Fibroblast of pulmonary artery (primary cell): ENCODE measurements at regions not wholly inside any gene's neighbourhood (a gene's known extent, or its start where the extent isn't known, plus 50 kb on each side); places are given as distances from the start of the nearest gene placed in this dataset.

Experiments
- DNase-seq: peaks from one replicate; pipeline ENCODE4 v3.0.0-alpha.2; 2010; ENCODE audit warnings: low read depth
- H3K4me3 ChIP-seq: replicated peaks from 2 replicates; pipeline ENCODE4 v1.5.1; 2011; ENCODE audit warnings: low read depth, mild to moderate bottlenecking, control low read depth, low read length, moderate library complexity
- CTCF ChIP-seq: IDR thresholded peaks from 2 replicates; pipeline ENCODE4 v1.5.1; 2011; ENCODE audit warnings: mild to moderate bottlenecking, control low read depth, low read length, inconsistent platforms; ENCODE audit errors: missing control alignments

GRCh38 chr3:102619361-102619760, 184.5 kb downstream of the ZPLD1 start:
- DNase-seq = no peak
- H3K4me3 ChIP-seq = no peak overlapping the region
- no peak for TF ChIP-seq CTCF

- no peak for DNase-seq
These were observed 195.1 kb downstream of the ZPLD1 start for GRCh38 chr3:102629943-102630342.

GRCh38 chr3:102630531-102630930, 195.7 kb downstream of the ZPLD1 start:
- TF ChIP-seq CTCF = no peak
- DNase-seq = peak; percentile 61
- H3K4me3 ChIP-seq = no peak overlapping the region

More at GRCh38 chr3:102629943-102630342, 195.1 kb downstream of the ZPLD1 start:
- H3K4me3 ChIP-seq = no peak overlapping the region
- no peak for TF ChIP-seq CTCF

GRCh38 chr3:102643546-102643945, 208.7 kb downstream of the ZPLD1 start:
- no peak for TF ChIP-seq CTCF
- DNase-seq = no peak
- H3K4me3 ChIP-seq = no peak overlapping the region

GRCh38 chr3:102646557-102646956, 211.7 kb downstream of the ZPLD1 start:
- TF ChIP-seq CTCF = no peak
- H3K4me3 ChIP-seq = no peak overlapping the region
- DNase-seq = no peak

- TF ChIP-seq CTCF = no peak
- no peak for DNase-seq
- H3K4me3 ChIP-seq = no peak overlapping the region
These were observed 225.8 kb downstream of the ZPLD1 start for GRCh38 chr3:102660653-102661052.

GRCh38 chr3:102661707-102662497, 227.1 kb downstream of the ZPLD1 start:
- H3K4me3 ChIP-seq = no peak overlapping the region
- no peak for TF ChIP-seq CTCF
- DNase-seq = no peak
